ENCODE measurements at regions not wholly inside any gene's neighbourhood (a gene's known extent, or its start where the extent isn't known, plus 50 kb on each side); places are given as distances from the start of the nearest gene placed in this dataset.

GRCh38 chr5:56763711-56764466 is 51.5 kb upstream of the MAP3K1 start:
- Mint-ChIP-seq H3K27me3 (no peaks in the 10 kb centered on the region), H3K36me3 (ENCODE audit: low read depth) (no peaks in the 10 kb centered on the region), H3K4me3 (no peak overlapping the region), H3K9me3 (no peaks in the 10 kb centered on the region), H3K4me1 (ENCODE audit: low read depth) (peaks cover 7% of the 10 kb centered on the region), H3K27ac (no peak overlapping the region)
- Histone ChIP-seq H3K4me1 (ENCODE audit: insufficient read depth, low read length) (no peaks in the 10 kb centered on the region), H3K4me3 (ENCODE audit: low read length) (no peak overlapping the region), H3K36me3 (ENCODE audit: insufficient read depth, low read length) (no peaks in the 10 kb centered on the region), H3K27ac (ENCODE audit: low read depth in 1 of 2, low read length in 2 of 2) (no peak overlapping the region), H3K27me3 (ENCODE audit: control insufficient read depth in 1 of 2, insufficient read depth in 2 of 2, low read length in 2 of 2) (no peaks in the 10 kb centered on the region), H3K9me3 (ENCODE audit: control insufficient read depth in 1 of 2, insufficient read depth in 1 of 2, low read length in 2 of 2) (no peaks in the 10 kb centered on the region)
- intact Hi-C loops (cut with DNase I, micrococcal nuclease): no loop called here
- DNase-seq (no peak), ATAC-seq (ENCODE audit: poor library complexity) (no peak)
- CTCF ChIA-PET: no interaction called here
- TF ChIP-seq CTCF (IDR thresholded peaks at IDR 0.05): no peak
- POLR2A ChIA-PET: no interaction called here

- H3K4me3 Mint-ChIP-seq: no peak overlapping the region
- Histone ChIP-seq H3K36me3 (ENCODE audit: insufficient read depth, low read length) (no peaks in the 10 kb centered on the region), H3K4me1 (ENCODE audit: insufficient read depth, low read length) (no peaks in the 10 kb centered on the region), H3K27ac (ENCODE audit: low read depth in 1 of 2, low read length in 2 of 2) (no peak overlapping the region), H3K27me3 (ENCODE audit: control insufficient read depth in 1 of 2, insufficient read depth in 2 of 2, low read length in 2 of 2) (no peaks in the 10 kb centered on the region), H3K9me3 (ENCODE audit: control insufficient read depth in 1 of 2, insufficient read depth in 1 of 2, low read length in 2 of 2) (no peaks in the 10 kb centered on the region), H3K4me3 (ENCODE audit: low read length) (no peak overlapping the region)
- no peak for ATAC-seq (ENCODE audit: poor library complexity)
- no peaks in the 10 kb centered on the region for H3K9me3 Mint-ChIP-seq
- H3K27me3 Mint-ChIP-seq: no peaks in the 10 kb centered on the region
- no peak overlapping the region for H3K27ac Mint-ChIP-seq
- no peak for TF ChIP-seq CTCF (IDR thresholded peaks at IDR 0.05)
- H3K36me3 Mint-ChIP-seq (ENCODE audit: low read depth): no peaks in the 10 kb centered on the region
- CTCF ChIA-PET: no interaction called here
- POLR2A ChIA-PET: no interaction called here
- DNase-seq: no peak
- peaks cover 7% of the 10 kb centered on the region for H3K4me1 Mint-ChIP-seq (ENCODE audit: low read depth)
- intact Hi-C loops (cut with DNase I, micrococcal nuclease): no loop called here
Observed at GRCh38 chr5:56763182-56763581, 52.2 kb upstream of the MAP3K1 start.

- intact Hi-C loops (cut with DNase I, micrococcal nuclease): no loop called here
- Mint-ChIP-seq H3K4me3 (no peak overlapping the region), H3K27ac (no peak overlapping the region), H3K4me1 (ENCODE audit: low read depth) (peaks cover 7% of the 10 kb centered on the region), H3K9me3 (no peaks in the 10 kb centered on the region), H3K27me3 (no peaks in the 10 kb centered on the region), H3K36me3 (ENCODE audit: low read depth) (no peaks in the 10 kb centered on the region)
- DNase-seq (no peak), ATAC-seq (ENCODE audit: poor library complexity) (no peak)
- POLR2A ChIA-PET: no interaction called here
- Histone ChIP-seq H3K27me3 (ENCODE audit: control insufficient read depth in 1 of 2, insufficient read depth in 2 of 2, low read length in 2 of 2) (no peaks in the 10 kb centered on the region), H3K27ac (ENCODE audit: low read depth in 1 of 2, low read length in 2 of 2) (no peak overlapping the region), H3K4me1 (ENCODE audit: insufficient read depth, low read length) (no peaks in the 10 kb centered on the region), H3K9me3 (ENCODE audit: control insufficient read depth in 1 of 2, insufficient read depth in 1 of 2, low read length in 2 of 2) (no peaks in the 10 kb centered on the region), H3K4me3 (ENCODE audit: low read length) (no peak overlapping the region), H3K36me3 (ENCODE audit: insufficient read depth, low read length) (no peaks in the 10 kb centered on the region)
- no peak for TF ChIP-seq CTCF (IDR thresholded peaks at IDR 0.05)
- CTCF ChIA-PET: no interaction called here
Observed at GRCh38 chr5:56761151-56761885, 54.0 kb upstream of the MAP3K1 start.

Data from CD4-positive, alpha-beta T cell (primary cell).